HT1080 (cell line): ENCODE measurements at regions not wholly inside any gene's neighbourhood (a gene's known extent, or its start where the extent isn't known, plus 50 kb on each side); places are given as distances from the start of the nearest gene placed in this dataset.

ENCODE experiments used
- DNase-seq: peaks from one replicate; pipeline ENCODE4 v3.0.0-alpha.2; 2015; ENCODE audit warnings: low read depth

DNA sequence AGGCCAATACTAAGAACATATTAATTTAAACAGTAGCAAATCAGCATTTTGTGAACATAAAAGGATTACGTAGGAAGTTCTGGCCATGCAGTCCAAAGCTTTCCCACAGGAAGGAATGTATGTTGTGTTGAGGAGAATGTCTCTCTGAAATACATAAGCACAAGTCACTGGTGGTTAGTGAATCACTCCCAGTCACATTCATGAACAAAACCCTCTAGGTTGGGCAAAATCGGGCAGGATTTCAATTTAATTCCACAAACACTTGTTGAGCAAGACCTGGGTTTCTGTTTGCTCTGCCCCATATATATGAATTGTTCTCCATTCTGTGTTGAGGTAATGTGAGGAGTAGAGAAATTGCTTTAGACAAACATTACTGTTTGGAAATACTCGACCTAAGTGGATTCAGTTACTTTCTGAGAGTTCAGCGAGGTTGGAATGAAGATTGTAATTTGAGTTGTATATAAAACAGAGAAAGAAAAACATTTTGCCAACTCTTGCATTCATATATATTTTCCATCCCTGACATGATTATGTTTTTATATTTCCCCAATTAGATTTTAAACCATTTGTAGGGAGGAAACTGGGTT is 127.6 kb upstream of the RPS23 start:
- peak; percentile 97 for DNase-seq

GRCh38 chr5:82405161-82405560 is 127.0 kb upstream of the RPS23 start:
- peak; percentile 86 for DNase-seq

GRCh38 chr5:82404382-82404945 is 126.3 kb upstream of the RPS23 start:
- DNase-seq: no peak

- no peak for DNase-seq
Observed at GRCh38 chr5:82403724-82404123, 125.6 kb upstream of the RPS23 start.

DNA sequence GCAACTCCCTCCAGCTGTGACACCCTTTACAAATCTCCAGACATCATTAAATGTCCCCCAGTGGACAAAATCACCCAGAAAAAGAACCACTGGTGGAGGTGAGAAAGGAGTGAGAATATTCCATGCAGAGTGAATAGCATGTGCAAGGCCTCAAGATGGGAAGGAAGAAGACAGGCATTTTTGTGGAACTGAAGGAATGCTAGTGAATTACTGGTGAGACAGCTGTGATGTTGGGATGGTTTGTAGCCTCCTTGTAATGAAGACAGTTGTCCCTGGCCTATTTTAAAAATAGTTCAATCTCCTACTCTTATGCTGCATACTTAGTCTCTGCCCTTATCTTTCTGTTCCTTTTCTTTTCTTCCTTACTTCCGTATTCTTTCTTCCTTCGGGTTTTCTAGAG is 124.9 kb upstream of the RPS23 start:
- no peak for DNase-seq

GRCh38 chr5:82399111-82399510 is 121.0 kb upstream of the RPS23 start:
- DNase-seq: no peak

GRCh38 chr5:82397741-82398320 is 119.7 kb upstream of the RPS23 start:
- DNase-seq: no peak

- peak; percentile 97 for DNase-seq
Observed at GRCh38 chr5:82396871-82397514, 118.8 kb upstream of the RPS23 start.

- DNase-seq: no peak
Observed at GRCh38 chr5:82396396-82396795, 118.2 kb upstream of the RPS23 start.

DNA sequence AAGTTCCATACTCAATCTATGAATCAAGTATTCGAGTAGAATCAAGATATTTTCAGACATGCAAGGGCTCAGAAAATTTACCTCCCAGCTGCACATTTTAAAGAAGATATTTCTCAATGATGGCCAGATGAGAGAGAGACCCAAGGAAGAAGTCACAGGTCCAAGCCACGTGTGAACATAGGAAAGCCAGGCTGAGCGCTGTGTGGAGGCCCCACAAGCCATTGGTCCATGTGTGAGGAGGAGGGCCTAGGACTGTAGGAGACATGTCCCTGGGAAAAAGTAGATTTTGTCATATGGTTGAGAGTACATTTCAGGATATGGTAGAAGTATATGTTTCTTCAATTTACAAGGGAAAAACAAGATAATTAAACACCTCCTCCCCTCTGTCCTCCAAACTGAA is 115.8 kb upstream of the RPS23 start:
- DNase-seq: no peak

GRCh38 chr5:82390088-82390487 is 111.9 kb upstream of the RPS23 start:
- no peak for DNase-seq

- DNase-seq: no peak
Observed at GRCh38 chr5:82389347-82389746, 111.2 kb upstream of the RPS23 start.

DNA sequence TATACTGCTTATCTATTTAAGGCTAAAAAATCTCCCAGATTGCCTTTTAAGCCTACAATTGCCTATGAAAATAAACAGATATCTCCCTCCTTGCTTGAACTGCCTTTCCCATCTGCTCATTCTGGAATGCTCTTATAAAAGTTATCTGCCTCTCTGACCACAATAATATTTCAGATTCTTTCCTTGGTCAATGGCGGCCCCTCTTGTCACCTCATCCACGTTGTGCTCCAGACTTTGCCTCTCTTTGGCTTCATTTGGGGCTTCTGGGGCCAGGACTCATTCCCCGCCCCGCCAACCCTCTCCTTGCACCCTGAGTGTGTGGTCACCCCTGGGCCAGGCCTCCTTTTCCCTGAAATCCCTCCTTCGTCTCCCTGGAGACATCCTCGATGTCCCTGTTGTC is 110.0 kb upstream of the RPS23 start:
- no peak for DNase-seq

- no peak for DNase-seq
Observed at GRCh38 chr5:82387819-82388166, 109.6 kb upstream of the RPS23 start.

DNA sequence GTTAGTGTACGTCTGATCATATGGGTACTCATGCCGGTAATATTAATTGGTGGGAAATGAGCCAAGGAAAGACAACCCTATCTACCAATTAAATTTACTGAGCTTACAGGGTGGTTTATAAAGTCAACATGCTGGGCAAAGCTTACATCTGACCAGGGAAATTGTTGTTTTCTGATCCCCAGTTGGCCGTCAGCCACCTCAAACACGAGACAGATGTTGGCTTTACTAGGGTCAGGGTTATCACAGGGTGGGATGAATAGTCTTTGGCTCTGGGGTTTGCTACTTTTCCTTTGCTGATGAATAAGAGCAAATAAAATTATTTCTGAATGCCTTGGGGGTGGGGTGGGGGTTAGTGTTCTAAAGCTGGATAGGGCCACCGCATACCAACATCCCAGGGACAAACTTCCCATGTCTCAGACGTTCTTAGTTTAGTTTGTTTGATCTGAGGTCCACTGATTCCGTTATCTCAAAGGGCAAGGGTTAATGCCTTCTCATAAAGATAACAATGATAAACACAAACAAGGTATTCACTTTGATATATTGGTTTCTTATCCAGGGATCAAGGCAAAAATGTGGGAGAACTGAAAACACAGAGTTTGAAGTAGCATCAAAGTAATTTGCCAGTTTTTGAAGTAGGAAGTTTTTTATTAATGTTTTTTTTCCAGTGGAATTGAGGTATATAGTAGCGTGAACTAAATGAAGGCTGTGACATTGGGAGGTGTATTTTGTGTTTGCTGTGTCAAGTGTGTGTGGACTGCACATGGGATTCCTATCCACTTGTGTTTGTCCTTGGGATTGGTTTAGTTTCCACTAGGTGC is 109.1 kb upstream of the RPS23 start:
- peak; percentile 23 for DNase-seq

DNA sequence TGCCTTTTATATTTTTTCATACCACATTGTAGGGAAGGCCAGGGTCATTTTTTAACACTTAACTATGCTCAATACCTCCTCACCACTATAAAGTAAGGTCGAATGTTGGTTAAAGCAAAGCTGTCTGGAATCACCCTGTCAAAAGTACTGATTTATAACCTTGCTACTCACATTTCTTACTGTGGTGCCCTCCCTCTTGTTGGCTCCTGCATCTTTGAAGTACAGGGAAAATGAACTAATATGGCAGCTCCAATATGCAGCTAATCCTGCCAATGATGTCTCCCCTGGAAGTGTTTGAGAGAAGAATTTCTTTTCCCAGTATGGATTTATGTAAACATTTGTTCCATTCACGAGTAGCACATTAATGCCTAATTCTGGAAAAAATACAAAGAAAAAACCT is 108.4 kb upstream of the RPS23 start:
- no peak for DNase-seq

- no peak for DNase-seq
Observed at GRCh38 chr5:82384034-82384750, 106.0 kb upstream of the RPS23 start.

DNA sequence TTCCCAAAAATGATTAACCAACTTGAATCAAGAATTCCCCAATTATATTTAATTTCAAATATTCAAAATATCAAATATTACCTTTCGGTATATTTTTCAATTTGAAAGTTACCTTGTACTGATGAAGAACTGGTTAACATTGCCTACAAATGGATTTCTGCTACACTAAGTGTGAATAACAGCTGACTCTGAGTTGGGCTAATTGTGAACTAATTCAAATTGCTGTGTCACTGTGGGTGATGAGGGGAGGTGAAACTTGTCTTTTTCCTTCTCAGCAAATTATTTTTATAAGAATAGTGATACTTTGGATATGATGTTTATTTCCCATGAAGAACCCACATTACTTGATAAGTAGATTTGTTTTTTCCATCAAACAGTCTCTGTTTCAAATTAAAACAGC is 103.4 kb upstream of the RPS23 start:
- DNase-seq: no peak

DNA sequence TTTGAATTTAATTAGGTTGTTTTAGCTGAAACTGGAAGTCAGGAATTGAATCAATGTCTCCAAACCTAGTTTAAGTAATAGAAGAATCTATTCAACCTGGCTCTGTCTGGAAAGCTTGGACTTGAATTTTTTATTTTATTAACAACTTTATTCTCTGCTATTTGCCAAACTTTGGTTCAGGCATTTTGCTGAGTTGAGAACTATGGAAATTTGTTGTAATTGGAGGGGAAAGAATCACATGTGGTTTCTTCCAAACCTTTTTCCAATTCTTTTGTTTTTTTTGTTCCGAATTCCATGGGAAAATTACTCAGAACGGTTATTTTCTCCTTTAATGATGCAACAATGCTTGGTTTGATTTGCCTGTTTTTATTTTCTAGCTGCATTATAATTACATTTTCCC is 98.2 kb upstream of the RPS23 start:
- DNase-seq: no peak

DNA sequence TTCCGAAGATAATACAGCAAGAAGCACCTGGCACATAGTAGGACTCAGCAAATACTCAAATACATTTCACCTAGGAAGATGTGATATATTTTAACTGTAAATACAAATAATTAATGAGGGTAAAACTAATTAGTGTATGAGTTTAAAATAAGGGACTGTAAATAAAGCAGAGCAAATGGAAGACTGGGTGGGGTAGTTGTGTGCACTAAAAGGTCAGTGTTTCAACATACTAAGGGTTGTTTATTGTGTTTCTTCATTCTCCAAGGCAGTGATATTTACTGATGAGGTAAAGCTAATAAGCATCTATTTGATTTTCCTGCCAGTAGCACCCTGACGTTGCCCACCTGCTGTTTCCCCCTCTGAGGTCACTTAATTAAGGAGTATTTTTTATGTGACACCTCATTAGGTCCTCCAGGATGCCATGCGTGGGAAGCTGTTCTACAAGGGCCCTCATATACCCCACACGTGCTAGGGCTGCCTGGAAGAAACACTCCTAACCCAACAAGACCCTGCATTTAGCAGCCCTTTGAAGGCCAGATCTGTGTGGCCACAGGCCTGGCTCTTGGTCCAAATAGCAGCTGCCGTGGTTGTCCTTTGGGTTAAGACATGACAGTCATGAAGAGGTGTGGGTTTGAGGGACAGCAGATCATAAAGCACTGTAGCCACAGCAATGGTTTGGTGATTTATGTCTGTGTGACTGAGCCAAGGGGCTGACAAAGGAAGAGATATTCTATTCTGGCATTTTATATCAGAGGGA is 97.5 kb upstream of the RPS23 start:
- DNase-seq: no peak

GRCh38 chr5:82374637-82375036 is 96.5 kb upstream of the RPS23 start:
- no peak for DNase-seq
